HPDE6-E6E7 (cell line): ENCODE measurements at regions not wholly inside any gene's neighbourhood (a gene's known extent, or its start where the extent isn't known, plus 50 kb on each side); places are given as distances from the start of the nearest gene placed in this dataset.

Experiments used
- DNase-seq: peaks from one replicate; pipeline ENCODE4 v3.0.0; 2011; ENCODE audit warnings: missing footprints; ENCODE audit errors: extremely low spot score

GRCh38 chr4:111855308-111855707 lies 289.9 kb upstream of the FAM241A start:
- DNase-seq = no peak

DNA sequence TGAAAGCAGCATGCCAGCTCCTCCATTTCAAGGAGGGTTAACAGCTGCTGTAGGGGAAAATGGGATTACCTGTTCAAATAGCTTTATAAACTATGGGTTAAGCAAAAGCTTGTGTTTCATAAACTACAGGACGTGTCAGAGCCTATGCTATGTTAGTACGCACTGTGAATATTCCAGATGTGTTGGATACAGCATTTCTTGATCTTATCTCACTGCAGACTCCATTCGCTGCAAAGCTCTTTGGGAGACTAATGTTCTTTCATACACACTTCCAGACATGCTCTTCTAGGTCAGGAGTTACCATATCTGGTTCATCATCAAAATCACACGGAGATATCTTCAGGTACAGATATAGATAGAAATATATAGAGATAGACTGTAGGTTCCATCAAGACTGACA lies 281.2 kb upstream of the FAM241A start:
- DNase-seq = no peak

DNA sequence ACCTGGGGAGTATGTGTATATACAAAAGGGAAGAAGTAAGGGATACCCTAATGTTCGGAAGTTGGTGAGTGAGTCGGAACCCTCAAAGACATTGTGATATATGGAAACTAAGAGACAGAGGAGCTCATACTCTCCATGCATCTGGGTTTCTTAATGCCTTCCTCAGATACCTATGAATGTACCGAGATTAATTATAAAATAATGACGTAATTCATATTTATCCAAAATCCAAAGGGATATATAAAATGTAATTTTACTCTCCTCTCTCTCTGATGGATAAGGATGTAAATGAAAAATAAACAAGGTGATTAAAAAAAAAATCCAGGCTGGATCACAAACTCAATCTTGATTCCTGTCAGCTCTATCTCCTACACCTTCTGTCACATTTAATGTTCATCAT lies 275.9 kb upstream of the FAM241A start:
- DNase-seq = no peak

DNA sequence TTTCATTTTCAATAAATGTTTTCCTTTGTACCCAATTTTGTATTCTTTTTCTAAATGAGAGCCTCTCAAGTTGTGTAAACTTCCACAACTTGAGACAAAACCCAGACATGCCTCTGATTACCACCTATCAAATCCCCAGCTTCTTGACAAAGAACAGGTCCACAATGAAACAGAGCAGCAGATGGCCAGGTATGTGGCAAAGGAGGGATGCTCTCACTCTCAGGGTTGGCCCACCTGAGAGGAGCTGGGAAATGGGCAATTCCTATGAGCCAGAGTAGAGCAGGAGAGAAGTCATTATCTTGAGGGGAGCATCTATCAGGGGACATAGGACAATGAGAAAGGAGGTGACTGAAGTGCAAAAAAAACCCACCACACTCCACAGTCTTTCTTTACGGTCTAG lies 273.5 kb upstream of the FAM241A start:
- DNase-seq = no peak

GRCh38 chr4:111873801-111874200 lies 271.5 kb upstream of the FAM241A start:
- no peak for DNase-seq

DNA sequence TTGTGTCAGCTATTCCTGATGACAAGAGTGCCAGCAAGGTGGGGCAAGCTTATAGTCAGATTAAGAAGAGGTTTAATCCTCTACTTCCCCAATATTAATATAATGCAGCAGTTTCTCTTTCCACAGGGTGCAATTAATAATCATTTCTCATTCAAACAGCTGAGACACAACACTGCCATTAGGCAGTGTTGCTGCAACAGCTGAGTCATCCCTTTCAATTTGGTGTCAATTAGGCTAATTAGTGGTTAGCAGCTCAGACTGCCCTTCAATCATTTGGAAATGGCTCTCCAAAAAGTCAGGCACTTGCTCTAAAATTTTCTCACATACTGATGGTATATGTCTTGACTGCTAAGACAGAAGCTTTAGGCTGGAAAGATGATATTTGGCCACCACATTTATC lies 265.7 kb upstream of the FAM241A start:
- DNase-seq = no peak

GRCh38 chr4:111880116-111880515 lies 265.1 kb upstream of the FAM241A start:
- no peak for DNase-seq

DNA sequence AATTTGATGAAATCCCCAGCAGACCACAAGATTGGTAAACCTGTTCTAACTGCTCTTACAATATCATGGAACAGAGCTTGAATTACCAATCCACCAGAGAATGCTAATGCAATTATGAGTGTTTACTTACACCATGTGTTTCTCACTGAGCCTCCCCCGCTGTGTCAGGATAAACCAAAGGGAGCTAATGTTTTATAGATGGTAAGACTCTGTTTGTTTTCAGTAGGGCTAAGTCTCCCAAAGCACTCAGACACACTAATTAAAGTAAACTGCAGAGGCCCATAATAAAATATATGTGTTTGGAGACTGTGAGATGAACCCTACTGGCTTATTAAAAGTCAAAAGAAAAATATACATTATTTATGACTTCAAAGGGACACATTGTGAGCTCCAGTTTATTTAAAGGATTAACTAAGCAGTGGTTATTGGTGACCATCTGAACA lies 261.7 kb upstream of the FAM241A start:
- no peak for DNase-seq

DNA sequence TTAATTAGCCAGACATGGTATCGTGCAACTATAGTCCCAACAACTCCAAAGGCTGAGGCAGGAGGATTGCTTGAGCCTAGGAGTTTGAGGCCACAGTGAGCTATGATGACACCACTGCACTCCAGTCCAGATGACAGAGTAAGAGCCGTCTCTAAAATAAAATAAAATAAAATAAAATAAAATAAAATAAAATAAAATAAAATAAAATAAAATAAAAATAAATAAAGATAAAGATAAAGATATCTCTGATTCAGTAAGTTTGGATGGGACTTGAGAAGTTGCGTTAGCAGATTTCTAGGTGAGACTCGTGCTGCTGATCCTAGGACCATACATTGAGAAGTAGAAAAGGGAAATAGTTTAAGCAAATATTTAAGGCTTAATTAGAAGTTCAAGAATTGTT lies 254.8 kb upstream of the FAM241A start:
- no peak for DNase-seq

DNA sequence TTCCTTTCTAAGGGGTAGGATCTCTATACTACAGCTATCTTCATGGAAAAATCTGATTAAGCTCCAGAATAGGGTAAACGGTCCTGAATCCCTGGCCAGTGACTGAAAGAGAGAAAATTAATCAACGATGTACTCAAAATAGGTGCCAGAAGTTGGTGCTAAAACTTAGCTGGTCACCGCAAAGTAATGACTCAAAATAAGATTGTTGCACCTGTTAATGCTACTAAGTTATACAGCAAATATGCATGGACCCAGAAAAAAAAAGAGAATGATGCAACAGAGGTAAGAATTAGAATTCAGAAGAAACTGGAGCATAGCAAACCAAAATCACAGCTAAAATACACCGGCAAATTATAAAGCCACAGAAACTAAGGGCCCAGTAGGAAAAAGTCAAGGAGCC lies 239.7 kb upstream of the FAM241A start:
- DNase-seq = no peak

- DNase-seq = no peak
These were observed 225.6 kb upstream of the FAM241A start for GRCh38 chr4:111919639-111920038.

DNA sequence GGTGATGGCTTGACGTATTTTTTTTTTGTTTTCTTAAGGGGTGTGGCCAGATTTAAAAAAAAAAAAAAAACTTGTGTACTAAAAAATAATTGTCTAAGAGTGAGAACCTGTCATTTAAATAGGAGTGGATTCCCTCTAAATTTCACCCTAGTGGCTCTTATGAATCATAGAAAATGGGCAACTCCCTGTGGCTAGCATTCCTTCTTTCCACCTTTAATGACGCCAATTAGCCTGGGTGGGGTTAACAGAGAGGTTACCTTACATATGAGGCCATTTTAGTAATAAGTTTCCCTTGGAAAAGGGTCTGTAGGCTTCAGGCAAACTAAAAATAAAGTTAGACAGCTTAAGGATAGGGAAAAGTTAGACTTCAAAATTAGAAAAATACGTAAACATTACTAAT lies 223.5 kb upstream of the FAM241A start:
- no peak for DNase-seq

DNA sequence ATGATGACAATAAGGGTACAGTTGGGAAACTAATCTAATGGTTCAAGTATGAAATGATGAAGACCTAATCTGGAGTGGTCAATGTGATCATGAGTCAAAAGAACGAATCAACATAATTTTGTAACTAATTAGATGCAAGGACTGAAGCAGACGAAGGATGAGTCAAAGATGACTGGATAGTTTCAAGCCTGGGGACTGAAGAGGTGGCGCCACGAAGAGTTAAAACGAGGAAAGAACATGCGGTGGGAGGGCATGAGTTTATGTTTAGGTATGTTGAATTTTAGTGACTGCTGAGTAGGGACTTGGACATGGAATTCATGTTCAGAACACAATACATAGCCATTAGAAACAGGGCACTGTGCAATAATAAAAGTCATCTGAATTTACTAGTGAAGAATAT lies 221.5 kb upstream of the FAM241A start:
- DNase-seq = no peak

- DNase-seq = no peak
These were observed 220.6 kb upstream of the FAM241A start for GRCh38 chr4:111924696-111925095.

- DNase-seq = no peak
These were observed 214.6 kb upstream of the FAM241A start for GRCh38 chr4:111930659-111931058.

GRCh38 chr4:111933703-111934102 lies 211.6 kb upstream of the FAM241A start:
- no peak for DNase-seq

GRCh38 chr4:111934314-111934713 lies 210.9 kb upstream of the FAM241A start:
- DNase-seq = no peak

DNA sequence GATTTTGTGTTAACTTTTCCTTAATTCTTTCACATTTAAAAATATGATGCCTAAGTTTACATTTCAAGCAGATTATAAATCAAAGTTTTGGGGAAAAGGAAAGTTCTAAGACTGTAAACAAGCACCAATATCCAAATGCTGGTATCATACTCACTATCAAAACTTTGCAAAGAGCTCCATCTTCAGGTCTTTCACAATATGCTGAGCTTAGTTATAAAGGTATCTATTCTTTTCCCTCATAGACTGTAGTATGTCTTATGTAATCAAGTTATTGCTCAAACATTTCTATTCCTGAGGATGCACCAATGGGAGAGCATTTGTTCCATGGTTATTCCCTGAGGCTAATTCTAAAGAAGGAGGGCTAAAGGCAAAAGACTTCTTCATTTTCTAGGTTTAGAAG lies 207.9 kb upstream of the FAM241A start:
- peak; percentile 36 for DNase-seq

DNA sequence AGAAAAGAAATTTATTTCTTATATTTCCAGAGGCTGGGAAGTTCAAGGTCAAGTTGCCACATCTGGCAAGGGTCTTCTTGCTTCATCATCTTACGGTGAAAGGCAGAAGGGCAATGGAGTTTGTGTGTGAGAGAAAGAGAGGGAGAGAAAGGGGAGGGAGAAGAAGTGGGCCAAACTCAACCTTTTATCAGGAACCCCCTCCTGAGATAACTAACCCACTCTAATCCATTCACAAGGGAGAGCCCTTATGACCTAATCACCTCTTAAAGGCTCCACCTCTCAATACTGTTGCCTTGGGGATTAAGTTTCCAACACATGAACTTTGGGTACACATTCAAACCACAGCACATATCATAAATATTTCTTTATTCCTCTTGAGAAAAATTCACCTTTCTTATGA lies 203.3 kb upstream of the FAM241A start:
- no peak for DNase-seq

DNA sequence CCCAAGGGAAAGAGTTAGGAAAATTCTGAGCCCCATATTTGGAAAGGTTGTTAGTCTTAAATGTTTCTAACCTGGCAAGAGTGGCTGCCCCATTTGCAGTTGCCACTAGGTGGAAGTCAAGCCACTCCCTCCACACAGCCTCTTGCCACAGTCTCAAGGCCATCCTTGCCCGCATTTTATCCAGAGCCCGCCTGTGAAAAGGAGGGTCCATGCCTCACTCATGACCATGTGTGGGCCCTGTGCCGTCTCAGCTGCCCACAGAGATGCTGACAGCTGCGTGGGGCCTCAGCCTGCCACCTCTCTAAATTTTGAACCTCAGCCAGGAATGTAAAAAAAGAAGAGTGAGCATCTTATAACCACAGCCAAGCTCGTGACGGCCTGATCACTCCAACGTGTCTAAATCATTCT lies 201.5 kb upstream of the FAM241A start:
- peak; percentile 63 for DNase-seq

DNA sequence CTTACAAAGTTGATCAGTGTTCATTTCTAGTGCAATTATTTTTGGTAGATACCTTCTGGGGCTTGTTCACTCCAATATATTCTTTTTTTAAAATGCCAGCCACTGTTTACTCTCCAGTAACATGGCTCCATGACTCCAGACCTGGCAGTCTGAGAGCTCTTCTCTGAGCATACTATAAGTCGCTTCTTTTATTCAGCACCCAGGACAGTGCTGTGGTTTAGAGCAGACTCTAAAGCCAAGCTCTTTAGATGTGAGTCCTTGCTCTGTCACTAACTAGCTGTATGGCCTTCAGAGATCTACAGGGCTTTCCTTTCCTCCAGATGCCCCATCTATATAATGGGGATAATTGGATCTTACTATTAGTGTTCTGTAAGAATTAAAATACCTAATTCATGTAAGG lies 200.2 kb upstream of the FAM241A start:
- no peak for DNase-seq

- no peak for DNase-seq
These were observed 198.5 kb upstream of the FAM241A start for GRCh38 chr4:111946800-111947199.

DNA sequence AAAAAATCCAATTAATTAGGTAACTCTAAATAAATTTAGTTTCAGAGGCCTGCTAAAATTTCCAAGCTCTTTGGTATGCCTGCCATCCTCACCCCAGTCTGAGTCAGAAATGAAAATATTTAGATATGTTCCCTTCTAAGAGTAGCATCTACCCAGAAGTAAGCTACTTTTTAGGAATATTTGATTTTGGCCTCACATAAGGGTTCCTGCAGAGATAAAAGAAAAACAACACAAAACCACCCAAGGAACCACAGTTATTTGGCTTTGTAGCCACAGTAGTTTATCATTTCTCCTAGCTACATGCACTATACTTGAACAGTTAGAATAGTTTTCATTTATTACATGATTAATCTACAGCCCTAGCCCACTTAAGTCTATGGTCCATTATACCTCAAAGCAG lies 192.6 kb upstream of the FAM241A start:
- DNase-seq = no peak

GRCh38 chr4:111954550-111954949 lies 190.7 kb upstream of the FAM241A start:
- DNase-seq = no peak

- DNase-seq = no peak
These were observed 190.3 kb upstream of the FAM241A start for GRCh38 chr4:111955001-111955400.
